ENCODE measurements at regions not wholly inside any gene's neighbourhood (a gene's known extent, or its start where the extent isn't known, plus 50 kb on each side); places are given as distances from the start of the nearest gene placed in this dataset.

- no peaks in the 10 kb centered on the region for H3K9me3 Mint-ChIP-seq (ENCODE audit: unreplicated experiment)
- TF ChIP-seq CTCF (IDR thresholded peaks at IDR 0.05; ENCODE audit: insufficient read depth in 1 of 2, low read depth in 1 of 2, low read length in 1 of 2, severe bottlenecking in 1 of 2, unreplicated experiment in 1 of 2), result no peak
- peaks cover 3% of the 10 kb centered on the region; the same call in 1 of the 2 replicates for H3K9me3 ChIP-seq
- no peaks in the 10 kb centered on the region for H3K36me3 Mint-ChIP-seq (ENCODE audit: insufficient read depth, unreplicated experiment)
- H3K4me1 Mint-ChIP-seq (ENCODE audit: low read depth, unreplicated experiment), result no peaks in the 10 kb centered on the region
- intact Hi-C loops (cut with micrococcal nuclease; ENCODE audit: unreplicated experiment), result no loop called here
- ChIA-PET POLR2A (no interaction called here), CTCF (no interaction called here)
- no peak overlapping the region for H3K4me3 Mint-ChIP-seq (ENCODE audit: unreplicated experiment)
- H3K4me1 ChIP-seq, result no peaks in the 10 kb centered on the region
- no peaks in the 10 kb centered on the region for H3K36me3 ChIP-seq (ENCODE audit: control insufficient read depth, insufficient read depth, low read length)
- no peaks in the 10 kb centered on the region for H3K27me3 ChIP-seq (replicated peaks; ENCODE audit: control insufficient read depth, insufficient read depth, low read length)
- no TSS peak for BruUV-seq (replicated peaks)
- no peak overlapping the region for H3K27ac Mint-ChIP-seq (ENCODE audit: unreplicated experiment)
- no peak overlapping the region for H3K4me3 ChIP-seq (ENCODE audit: low read depth, low read length)
- no peak for DNase-seq
- peaks cover 3% of the 10 kb centered on the region for H3K27me3 Mint-ChIP-seq (ENCODE audit: insufficient read depth, unreplicated experiment)
Measured at GRCh38 chr6:145367149-145367548, 368.2 kb downstream of the EPM2A start.

- ChIA-PET POLR2A (no interaction called here), CTCF (no interaction called here)
- no peaks in the 10 kb centered on the region for H3K36me3 Mint-ChIP-seq (ENCODE audit: insufficient read depth, unreplicated experiment)
- BruUV-seq (replicated peaks), result no TSS peak
- Histone ChIP-seq H3K4me1 (no peaks in the 10 kb centered on the region), H3K4me3 (ENCODE audit: low read depth, low read length) (no peak overlapping the region), H3K9me3 (peaks cover 3% of the 10 kb centered on the region; the same call in 1 of the 2 replicates), H3K27me3 (replicated peaks; ENCODE audit: control insufficient read depth, insufficient read depth, low read length) (no peaks in the 10 kb centered on the region), H3K36me3 (ENCODE audit: control insufficient read depth, insufficient read depth, low read length) (no peaks in the 10 kb centered on the region)
- no peak overlapping the region for H3K27ac Mint-ChIP-seq (ENCODE audit: unreplicated experiment)
- peaks cover 3% of the 10 kb centered on the region for H3K27me3 Mint-ChIP-seq (ENCODE audit: insufficient read depth, unreplicated experiment)
- no peaks in the 10 kb centered on the region for H3K9me3 Mint-ChIP-seq (ENCODE audit: unreplicated experiment)
- no peaks in the 10 kb centered on the region for H3K4me1 Mint-ChIP-seq (ENCODE audit: low read depth, unreplicated experiment)
- intact Hi-C loops (cut with micrococcal nuclease; ENCODE audit: unreplicated experiment), result no loop called here
- H3K4me3 Mint-ChIP-seq (ENCODE audit: unreplicated experiment), result no peak overlapping the region
- TF ChIP-seq CTCF (IDR thresholded peaks at IDR 0.05; ENCODE audit: insufficient read depth in 1 of 2, low read depth in 1 of 2, low read length in 1 of 2, severe bottlenecking in 1 of 2, unreplicated experiment in 1 of 2), result no peak
- DNase-seq, result no peak
Measured at GRCh38 chr6:145368075-145368474, 367.2 kb downstream of the EPM2A start.

- Histone ChIP-seq H3K27me3 (replicated peaks; ENCODE audit: control insufficient read depth, insufficient read depth, low read length) (no peaks in the 10 kb centered on the region), H3K36me3 (ENCODE audit: control insufficient read depth, insufficient read depth, low read length) (no peaks in the 10 kb centered on the region), H3K4me3 (ENCODE audit: low read depth, low read length) (no peak overlapping the region), H3K9me3 (no peaks in the 10 kb centered on the region), H3K4me1 (no peaks in the 10 kb centered on the region)
- Mint-ChIP-seq H3K36me3 (ENCODE audit: insufficient read depth, unreplicated experiment) (no peaks in the 10 kb centered on the region), H3K4me1 (ENCODE audit: low read depth, unreplicated experiment) (no peaks in the 10 kb centered on the region), H3K27me3 (ENCODE audit: insufficient read depth, unreplicated experiment) (peaks cover 3% of the 10 kb centered on the region), H3K4me3 (ENCODE audit: unreplicated experiment) (no peak overlapping the region), H3K9me3 (ENCODE audit: unreplicated experiment) (peaks cover 4% of the 10 kb centered on the region), H3K27ac (ENCODE audit: unreplicated experiment) (no peak overlapping the region)
- no peak for TF ChIP-seq CTCF (IDR thresholded peaks at IDR 0.05; ENCODE audit: insufficient read depth in 1 of 2, low read depth in 1 of 2, low read length in 1 of 2, severe bottlenecking in 1 of 2, unreplicated experiment in 1 of 2)
- BruUV-seq (replicated peaks), result no TSS peak
- DNase-seq, result no peak
- CTCF ChIA-PET, result no interaction called here
- intact Hi-C loops (cut with micrococcal nuclease; ENCODE audit: unreplicated experiment), result no loop called here
- POLR2A ChIA-PET, result no interaction called here
Measured at GRCh38 chr6:145370559-145370958, 364.8 kb downstream of the EPM2A start.
